Testis (tissue), 2 donors: ENCODE measurements at regions not wholly inside any gene's neighbourhood (a gene's known extent, or its start where the extent isn't known, plus 50 kb on each side); places are given as distances from the start of the nearest gene placed in this dataset.

Experiments used
- DNase-seq: peaks from one replicate; pipeline ENCODE4 v3.0.0-alpha.2; 2019
- H3K27ac ChIP-seq, 2 donors: fragments of 200-600 bp; sonication (generic); one replicate each; pipeline ENCODE4 v1.5.1; 2019
- H3K27me3 ChIP-seq: fragments of 200-600 bp; sonication (generic); one replicate; pipeline ENCODE4 v1.5.1; 2019
- H3K36me3 ChIP-seq: fragments of 200-600 bp; sonication (generic); one replicate; pipeline ENCODE4 v1.5.1; 2017; ENCODE audit warnings: low read depth; ENCODE audit errors: missing control alignments
- H3K4me1 ChIP-seq: fragments of 200-600 bp; sonication (generic); one replicate; pipeline ENCODE4 v1.5.1; 2019
- H3K4me3 ChIP-seq, 2 donors: fragments of 200-600 bp; sonication (generic); one replicate each; pipeline ENCODE4 v1.5.1; 2017 to 2019
- H3K9me3 ChIP-seq: fragments of 200-600 bp; sonication (generic); one replicate; pipeline ENCODE4 v1.5.1; 2017
- POLR2A ChIP-seq: fragments of 450-650 bp; IDR thresholded peaks from one replicate; pipeline ENCODE4 v1.6.1; 2017; ENCODE audit warnings: antibody characterized with exemption, mild to moderate bottlenecking, moderate library complexity
- WGBS, 2 donors: methylation state at CpG; one replicate each; pipeline ENCODE4 v1.1.5; 2018; 5-methylcytosine and 5-hydroxymethylcytosine counted together
- intact Hi-C: fragments of 100-400 bp; cut with DNase I; formaldehyde crosslinking; loops from one replicate; pipeline ENCODE4 v1.15.1; 2023; ENCODE audit warnings: low total_unique reads
- TF ChIP-seq, protein P1 (sequence below), 3 experiments: fragments of 450-650 bp in 2 of 3; fragments of 200-600 bp in 1 of 3; sonication (generic) in 1 of 3; IDR thresholded peaks; one replicate each; pipeline ENCODE4 v1.5.1; 2016 to 2019; ENCODE audit warnings: antibody characterized with exemption in 3 of 3, mild to moderate bottlenecking in 2 of 3, moderate library complexity in 1 of 3

DNA sequence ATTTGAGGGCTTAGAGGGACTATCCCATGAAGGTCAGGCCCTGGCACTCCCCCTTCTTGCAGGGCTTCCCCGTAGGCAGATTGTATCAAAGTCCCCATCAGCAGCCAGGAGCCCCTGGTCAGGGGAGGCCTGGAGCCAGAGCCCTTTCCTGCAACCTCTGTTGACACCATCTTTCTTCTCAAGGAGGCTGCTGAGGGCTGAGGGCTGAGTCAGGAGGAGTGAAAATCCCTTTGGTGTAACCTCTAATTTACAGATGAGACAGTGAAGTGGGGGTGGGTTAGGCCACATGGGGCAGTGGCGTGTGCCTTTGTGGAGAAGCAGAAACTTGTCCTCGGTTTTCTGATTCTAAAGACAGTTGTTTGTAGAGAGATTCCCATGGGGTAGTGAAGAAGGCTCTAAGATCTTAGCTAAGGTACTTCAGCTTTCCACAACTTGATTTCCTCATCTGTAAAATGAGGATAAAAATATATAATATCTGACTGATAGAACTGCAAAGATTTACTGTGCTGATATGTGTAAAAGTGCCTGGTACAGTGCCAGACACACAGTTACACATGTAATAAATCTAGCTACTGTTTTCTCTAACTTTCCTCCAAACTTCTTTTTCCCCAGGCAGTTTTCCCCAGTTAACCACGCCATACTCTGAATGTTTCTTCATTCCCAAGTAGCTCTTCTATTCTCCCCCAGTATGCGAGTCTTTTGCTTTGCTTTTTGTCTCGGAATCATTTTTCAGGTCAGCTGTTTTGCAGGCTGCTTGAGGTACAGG lies 249.4 kb upstream of the TPM1 start:
- no peak for DNase-seq
- no peak overlapping the region for H3K4me3 ChIP-seq
- intact Hi-C loops: loop anchor here (10.0 kb wide), 1 partner anchor 52 kb away; no protein-coding TSS in a partner anchor
- no peaks in the 10 kb centered on the region for H3K36me3 ChIP-seq
- no peaks in the 10 kb centered on the region for H3K4me1 ChIP-seq
- no peaks in the 10 kb centered on the region for H3K27me3 ChIP-seq
- 78 to 86% methylated on average over 5 to 6 of the region's 6 CpGs for WGBS, 2 donors
- no peak for TF ChIP-seq POLR2A
- TF ChIP-seq, protein P1, sequence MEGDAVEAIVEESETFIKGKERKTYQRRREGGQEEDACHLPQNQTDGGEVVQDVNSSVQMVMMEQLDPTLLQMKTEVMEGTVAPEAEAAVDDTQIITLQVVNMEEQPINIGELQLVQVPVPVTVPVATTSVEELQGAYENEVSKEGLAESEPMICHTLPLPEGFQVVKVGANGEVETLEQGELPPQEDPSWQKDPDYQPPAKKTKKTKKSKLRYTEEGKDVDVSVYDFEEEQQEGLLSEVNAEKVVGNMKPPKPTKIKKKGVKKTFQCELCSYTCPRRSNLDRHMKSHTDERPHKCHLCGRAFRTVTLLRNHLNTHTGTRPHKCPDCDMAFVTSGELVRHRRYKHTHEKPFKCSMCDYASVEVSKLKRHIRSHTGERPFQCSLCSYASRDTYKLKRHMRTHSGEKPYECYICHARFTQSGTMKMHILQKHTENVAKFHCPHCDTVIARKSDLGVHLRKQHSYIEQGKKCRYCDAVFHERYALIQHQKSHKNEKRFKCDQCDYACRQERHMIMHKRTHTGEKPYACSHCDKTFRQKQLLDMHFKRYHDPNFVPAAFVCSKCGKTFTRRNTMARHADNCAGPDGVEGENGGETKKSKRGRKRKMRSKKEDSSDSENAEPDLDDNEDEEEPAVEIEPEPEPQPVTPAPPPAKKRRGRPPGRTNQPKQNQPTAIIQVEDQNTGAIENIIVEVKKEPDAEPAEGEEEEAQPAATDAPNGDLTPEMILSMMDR (IDR thresholded peaks at IDR 0.05): no peak
- no peak overlapping the region for H3K27ac ChIP-seq
- H3K9me3 ChIP-seq: no peaks in the 10 kb centered on the region

DNA sequence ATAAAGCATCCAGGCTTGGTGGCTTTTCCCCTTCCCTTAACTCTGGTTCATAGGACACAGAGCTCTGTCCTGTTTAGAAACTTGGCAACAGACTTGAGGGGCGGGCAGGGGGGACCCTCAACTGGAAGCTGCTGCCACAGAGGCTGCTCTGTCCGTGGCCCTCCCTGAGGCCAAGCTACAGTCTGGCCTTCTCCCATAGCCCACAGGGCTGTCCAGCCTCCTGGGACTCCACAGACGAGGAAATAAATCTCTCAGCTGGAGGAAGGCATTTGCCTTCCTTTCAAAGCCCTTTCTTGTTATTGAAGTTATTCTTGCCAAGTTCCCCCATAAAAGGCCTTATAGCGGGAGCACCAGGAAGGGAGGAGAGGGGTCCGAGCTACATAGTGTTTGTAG lies 248.8 kb upstream of the TPM1 start:
- no peaks in the 10 kb centered on the region for H3K4me1 ChIP-seq
- TF ChIP-seq, protein P1 (IDR thresholded peaks at IDR 0.05): no peak
- no peak for TF ChIP-seq POLR2A
- no peaks in the 10 kb centered on the region for H3K27me3 ChIP-seq
- intact Hi-C loops: loop anchor here (10.0 kb wide), 1 partner anchor 51 kb away; no protein-coding TSS in a partner anchor
- no peak overlapping the region for H3K4me3 ChIP-seq
- 70 to 86% methylated on average over 5 of the region's 5 CpGs for WGBS, 2 donors
- H3K9me3 ChIP-seq: no peaks in the 10 kb centered on the region
- no peaks in the 10 kb centered on the region for H3K36me3 ChIP-seq
- H3K27ac ChIP-seq: no peak overlapping the region
- DNase-seq: no peak

DNA sequence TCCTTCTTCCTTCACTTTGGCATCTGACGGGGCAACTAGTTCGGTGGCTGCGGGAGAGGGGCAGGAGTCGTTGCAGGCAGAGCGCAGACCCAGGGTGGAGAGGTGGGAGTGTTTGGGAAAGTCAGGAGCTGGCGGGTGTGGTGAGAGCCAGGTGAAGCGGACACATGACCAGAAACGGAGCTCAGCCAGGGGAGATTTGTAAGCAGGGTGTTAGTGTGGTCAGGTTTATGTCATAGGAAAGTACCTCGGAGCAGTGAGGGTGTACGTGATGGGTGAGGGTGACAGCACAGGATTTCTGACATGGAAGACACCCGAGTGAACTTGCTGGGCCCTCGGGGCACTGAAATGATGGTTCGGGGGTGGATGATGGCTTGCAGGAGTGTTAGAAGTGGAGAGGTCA lies 247.4 kb upstream of the TPM1 start:
- TF ChIP-seq POLR2A: no peak
- TF ChIP-seq, protein P1 (IDR thresholded peaks at IDR 0.05): no peak
- no peak overlapping the region for H3K27ac ChIP-seq
- no peaks in the 10 kb centered on the region for H3K27me3 ChIP-seq
- WGBS, 2 donors: 93% methylated on average over 13 of the region's 13 CpGs
- no peaks in the 10 kb centered on the region for H3K36me3 ChIP-seq
- no peak for DNase-seq
- intact Hi-C loops: loop anchor here (10.0 kb wide), 1 partner anchor 50 kb away; no protein-coding TSS in a partner anchor
- H3K9me3 ChIP-seq: no peaks in the 10 kb centered on the region
- H3K4me3 ChIP-seq: no peak overlapping the region
- H3K4me1 ChIP-seq: no peaks in the 10 kb centered on the region

DNA sequence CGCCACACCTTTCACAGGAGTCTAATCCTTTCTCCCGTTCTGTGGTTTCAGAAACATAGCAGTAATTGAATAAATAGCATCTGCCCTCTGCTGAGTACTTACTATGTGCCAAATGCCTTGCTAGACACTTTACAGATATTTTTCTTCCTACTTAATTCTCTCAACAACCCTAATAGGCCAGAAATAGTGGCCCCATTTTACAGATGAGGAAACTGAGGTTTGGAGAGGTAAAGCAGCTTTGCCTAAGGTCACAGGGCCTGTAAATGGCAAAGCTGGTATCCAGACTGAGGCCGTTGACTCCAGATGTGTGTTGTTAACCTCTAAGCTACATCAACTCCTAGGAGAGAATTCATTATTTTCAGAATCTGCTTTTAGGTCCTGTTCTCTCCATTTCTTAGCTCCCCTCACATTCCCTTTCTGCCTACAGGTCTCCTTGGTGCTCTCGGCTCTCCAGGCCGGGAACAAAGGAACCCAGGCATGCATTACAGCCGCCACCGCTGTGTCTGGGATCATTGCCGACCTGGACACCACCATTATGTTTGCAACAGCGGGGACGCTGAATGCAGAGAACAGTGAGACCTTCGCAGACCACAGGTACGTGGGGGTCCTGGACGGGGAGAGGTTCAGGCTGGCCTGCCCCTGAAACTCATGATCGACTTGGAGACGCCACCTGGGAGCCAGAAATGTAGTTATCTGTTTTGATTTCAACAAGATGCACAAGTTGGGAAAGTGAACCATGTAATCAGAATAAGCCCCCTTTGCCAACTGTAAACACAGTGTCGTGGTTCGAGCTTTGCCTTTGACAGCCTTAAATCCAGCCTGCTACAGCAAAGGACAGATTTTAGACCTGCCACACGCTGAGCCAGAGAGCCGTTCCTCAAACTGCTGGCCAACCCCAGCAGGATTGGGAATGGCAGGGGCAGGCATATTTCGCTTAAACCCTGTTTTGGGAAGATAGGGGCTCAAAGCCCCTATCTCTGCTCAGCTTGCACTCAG lies 246.5 kb upstream of the TPM1 start:
- 94 to 97% methylated on average over 15 to 20 of the region's 20 CpGs for WGBS, 2 donors
- Histone ChIP-seq H3K4me1 (no peaks in the 10 kb centered on the region), H3K27ac (no peak overlapping the region), H3K36me3 (no peaks in the 10 kb centered on the region), H3K9me3 (no peaks in the 10 kb centered on the region), H3K4me3 (no peak overlapping the region), H3K27me3 (no peaks in the 10 kb centered on the region)
- intact Hi-C loops: loop anchor here (10.0 kb wide), 1 partner anchor 49 kb away; no protein-coding TSS in a partner anchor
- DNase-seq: no peak
- TF ChIP-seq POLR2A: no peak
- TF ChIP-seq, protein P1 (IDR thresholded peaks at IDR 0.05): no peak
